Peyer's patch (tissue), 4 donors: ENCODE measurements at regions not wholly inside any gene's neighbourhood (a gene's known extent, or its start where the extent isn't known, plus 50 kb on each side); places are given as distances from the start of the nearest gene placed in this dataset.

Experiments
- CTCF ChIP-seq, 6 experiments: fragments of 450-650 bp in 4 of 6; fragments of 200-600 bp in 2 of 6; sonication (generic) in 1 of 6; IDR thresholded peaks; one replicate each; pipeline ENCODE4 v1.5.1; 2017 to 2019; ENCODE audit warnings: antibody characterized with exemption in 6 of 6, mild to moderate bottlenecking in 3 of 6, moderate library complexity in 1 of 6
- POLR2A ChIP-seq, 2 donors: fragments of 450-650 bp; IDR thresholded peaks; one replicate each; pipeline ENCODE4 v1.5.1; 2017; ENCODE audit warnings: antibody characterized with exemption in 2 of 2, mild to moderate bottlenecking in 2 of 2, moderate library complexity in 2 of 2

- no peak for TF ChIP-seq CTCF (IDR thresholded peaks at IDR 0.05)
- no peak for TF ChIP-seq POLR2A (IDR thresholded peaks at IDR 0.05)
These were observed 67.2 kb upstream of the POLG start for GRCh38 chr15:89401631-89402517.
